IMR-90 (cell line): ENCODE measurements at regions not wholly inside any gene's neighbourhood (a gene's known extent, or its start where the extent isn't known, plus 50 kb on each side); places are given as distances from the start of the nearest gene placed in this dataset.

ENCODE experiments used
- BHLHE40 ChIP-seq: fragments of 150-350 bp; IDR thresholded peaks from 2 replicates; pipeline ENCODE4 v1.6.1; 2016; ENCODE audit warnings: mild to moderate bottlenecking, low read depth, low read length
- ELK1 ChIP-seq: fragments of 150-350 bp; IDR thresholded peaks from 2 replicates; pipeline ENCODE4 v1.6.1; 2016; ENCODE audit warnings: low read depth, mild to moderate bottlenecking, low read length, moderate library complexity, borderline replicate concordance
- NFE2L2 ChIP-seq: fragments of 150-350 bp; IDR thresholded peaks from 2 replicates; pipeline ENCODE4 v1.6.1; 2016; ENCODE audit warnings: low read depth, mild to moderate bottlenecking, low read length
- POLR2A ChIP-seq: IDR thresholded peaks from 2 replicates; pipeline ENCODE4 v1.6.1; 2012; ENCODE audit warnings: mild to moderate bottlenecking, low read depth, low read length
- RAD21 ChIP-seq: IDR thresholded peaks from 2 replicates; pipeline ENCODE4 v1.6.1; 2012; ENCODE audit warnings: low read length, improper control_type of control experiment
- RFX5 ChIP-seq: IDR thresholded peaks from 2 replicates; pipeline ENCODE4 v1.8.0; 2012; ENCODE audit warnings: low read depth, mild to moderate bottlenecking, low read length, moderate library complexity
- SMC3 ChIP-seq: fragments of 150-350 bp; IDR thresholded peaks from 2 replicates; pipeline ENCODE4 v1.6.1; 2016; ENCODE audit warnings: low read depth, mild to moderate bottlenecking, antibody characterized with exemption, low read length, moderate library complexity
- TF ChIP-seq, protein P1 (sequence below): conservative IDR thresholded peaks from 2 replicates; pipeline ENCODE4 v1.5.1; 2012; ENCODE audit warnings: mild to moderate bottlenecking, low read depth, low read length, improper control_type of control experiment
- TF ChIP-seq, protein P2 (sequence below): fragments of 150-350 bp; IDR thresholded peaks from 2 replicates; pipeline ENCODE4 v1.6.1; 2017; ENCODE audit warnings: mild to moderate bottlenecking, antibody characterized with exemption, low read length, low read depth

GRCh38 chr1:38141483-38141882 is 94.9 kb upstream of the POU3F1 start:
- TF ChIP-seq, protein P1, sequence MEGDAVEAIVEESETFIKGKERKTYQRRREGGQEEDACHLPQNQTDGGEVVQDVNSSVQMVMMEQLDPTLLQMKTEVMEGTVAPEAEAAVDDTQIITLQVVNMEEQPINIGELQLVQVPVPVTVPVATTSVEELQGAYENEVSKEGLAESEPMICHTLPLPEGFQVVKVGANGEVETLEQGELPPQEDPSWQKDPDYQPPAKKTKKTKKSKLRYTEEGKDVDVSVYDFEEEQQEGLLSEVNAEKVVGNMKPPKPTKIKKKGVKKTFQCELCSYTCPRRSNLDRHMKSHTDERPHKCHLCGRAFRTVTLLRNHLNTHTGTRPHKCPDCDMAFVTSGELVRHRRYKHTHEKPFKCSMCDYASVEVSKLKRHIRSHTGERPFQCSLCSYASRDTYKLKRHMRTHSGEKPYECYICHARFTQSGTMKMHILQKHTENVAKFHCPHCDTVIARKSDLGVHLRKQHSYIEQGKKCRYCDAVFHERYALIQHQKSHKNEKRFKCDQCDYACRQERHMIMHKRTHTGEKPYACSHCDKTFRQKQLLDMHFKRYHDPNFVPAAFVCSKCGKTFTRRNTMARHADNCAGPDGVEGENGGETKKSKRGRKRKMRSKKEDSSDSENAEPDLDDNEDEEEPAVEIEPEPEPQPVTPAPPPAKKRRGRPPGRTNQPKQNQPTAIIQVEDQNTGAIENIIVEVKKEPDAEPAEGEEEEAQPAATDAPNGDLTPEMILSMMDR: no peak
- TF ChIP-seq RAD21 (no peak), POLR2A (no peak), BHLHE40 (no peak), NFE2L2 (no peak), RFX5 (no peak), ELK1 (no peak), SMC3 (no peak)
- TF ChIP-seq, protein P2, sequence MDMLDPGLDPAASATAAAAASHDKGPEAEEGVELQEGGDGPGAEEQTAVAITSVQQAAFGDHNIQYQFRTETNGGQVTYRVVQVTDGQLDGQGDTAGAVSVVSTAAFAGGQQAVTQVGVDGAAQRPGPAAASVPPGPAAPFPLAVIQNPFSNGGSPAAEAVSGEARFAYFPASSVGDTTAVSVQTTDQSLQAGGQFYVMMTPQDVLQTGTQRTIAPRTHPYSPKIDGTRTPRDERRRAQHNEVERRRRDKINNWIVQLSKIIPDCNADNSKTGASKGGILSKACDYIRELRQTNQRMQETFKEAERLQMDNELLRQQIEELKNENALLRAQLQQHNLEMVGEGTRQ: no peak
